Psoas muscle (tissue), 7 donors: ENCODE measurements at regions not wholly inside any gene's neighbourhood (a gene's known extent, or its start where the extent isn't known, plus 50 kb on each side); places are given as distances from the start of the nearest gene placed in this dataset.
"Not testable (repeated sequence)": the region's sequence is repeated elsewhere in the genome, so short reads cannot be mapped to it uniquely, and the experiment has no call there.

Experiments
- ATAC-seq, 4 donors: fragments of 200-7000 bp; cut with Tn5 transposase; one replicate each; pipeline ENCODE4 v1.9.1; 2020; ENCODE audit warnings: moderate library complexity in 3 of 4, mild to moderate bottlenecking in 2 of 4
- DNase-seq, 2 donors: peaks; one replicate each; pipeline ENCODE4 v3.0.0-alpha.2; 2020
- H3K27ac ChIP-seq: fragments of 200-600 bp; one replicate; pipeline ENCODE4 v1.8.0; 2022
- H3K27me3 ChIP-seq, 3 donors: fragments of 200-600 bp in 1 of 3; one replicate each; pipeline versions ENCODE4 v1.6.1 to v1.8.0; 2013 to 2022; ENCODE audit warnings: low read length in 2 of 3, mild to moderate bottlenecking in 2 of 3, moderate library complexity in 1 of 3; ENCODE audit not compliant: insufficient read depth in 3 of 3
- H3K36me3 ChIP-seq, 2 donors: fragments of 200-600 bp in 1 of 2; one replicate each; pipeline versions ENCODE4 v1.6.1 to v1.8.0; 2013 to 2022; ENCODE audit warnings: low read depth in 1 of 2, mild to moderate bottlenecking in 1 of 2, moderate library complexity in 1 of 2; ENCODE audit not compliant: insufficient read depth in 1 of 2
- H3K4me1 ChIP-seq: fragments of 200-600 bp; one replicate; pipeline ENCODE4 v1.8.0; 2022
- H3K4me3 ChIP-seq: fragments of 200-600 bp; one replicate; pipeline ENCODE4 v1.8.0; 2022; ENCODE audit warnings: mild to moderate bottlenecking
- H3K9me3 ChIP-seq: fragments of 200-600 bp; one replicate; pipeline ENCODE4 v1.8.0; 2022
- WGBS, 3 donors: extraction: QIAGEN DNeasy Blood & Tissue Kit; methylation state at CpG; one replicate each; pipeline versions ENCODE4 v1.1.6 to v1.1.7; 2013; 5-methylcytosine and 5-hydroxymethylcytosine counted together
- intact Hi-C, 2 donors: fragments of 100-400 bp; cut with DNase I; formaldehyde crosslinking; loops; one replicate each; pipeline versions ENCODE4 v1.11.0 to v1.14.2; 2022
- TF ChIP-seq, protein P1 (sequence below): fragments of 200-600 bp; IDR thresholded peaks from one replicate; pipeline ENCODE4 v1.8.0; 2022; ENCODE audit warnings: antibody characterized with exemption
- donor health status: healthy with polysubstance abuse.
- donor health status: DM: no; HTN: no; CAD: no; lungs with moderate emphysema.
- donor health status: Bipolar disorder and iron deficiency.
- donor health status: healthy.
- donor health status: DM: yes; HTN: yes; CAD: no.
- donor health status: DM: no; HTN: no; CAD: no.
- donor health status: DM: yes; HTN: yes; CAD: no.

DNA sequence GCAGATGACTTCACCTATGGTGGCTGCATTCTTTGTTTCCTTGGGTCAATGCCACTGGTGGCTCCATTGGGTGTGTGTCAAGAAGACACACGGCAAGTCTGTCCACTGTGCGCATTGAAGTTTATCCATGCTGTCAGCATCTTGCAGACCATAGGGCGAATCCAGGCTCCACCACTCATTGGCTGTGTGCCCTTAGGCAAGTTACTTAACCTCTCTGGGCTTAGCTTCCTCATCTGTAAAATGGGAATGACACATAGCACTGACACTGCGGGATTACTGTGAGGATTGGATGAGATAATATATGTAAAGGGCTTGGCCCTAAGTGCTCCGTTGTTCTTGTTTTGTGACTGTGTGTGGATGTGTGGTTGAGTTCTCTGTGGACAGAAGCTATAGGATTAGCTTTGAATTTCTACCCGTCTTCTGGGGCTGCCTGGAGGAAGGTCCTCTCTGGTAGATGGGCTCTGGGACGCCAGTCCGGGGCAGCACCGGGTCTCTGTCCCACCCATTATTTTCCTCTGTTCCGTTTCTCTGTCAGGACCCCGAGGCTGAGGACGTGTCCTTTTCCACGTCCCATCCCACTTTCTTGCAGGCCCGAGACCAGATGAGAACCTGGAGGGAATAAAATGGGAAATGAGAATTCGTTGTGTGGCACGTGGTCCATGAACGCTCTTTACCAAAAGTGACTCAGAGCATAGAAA is 178.4 kb downstream of the IRF8 start:
- WGBS, 3 donors: 81 to 90% (median 81%) methylated on average over 17 of the region's 17 CpGs
- TF ChIP-seq, protein P1, sequence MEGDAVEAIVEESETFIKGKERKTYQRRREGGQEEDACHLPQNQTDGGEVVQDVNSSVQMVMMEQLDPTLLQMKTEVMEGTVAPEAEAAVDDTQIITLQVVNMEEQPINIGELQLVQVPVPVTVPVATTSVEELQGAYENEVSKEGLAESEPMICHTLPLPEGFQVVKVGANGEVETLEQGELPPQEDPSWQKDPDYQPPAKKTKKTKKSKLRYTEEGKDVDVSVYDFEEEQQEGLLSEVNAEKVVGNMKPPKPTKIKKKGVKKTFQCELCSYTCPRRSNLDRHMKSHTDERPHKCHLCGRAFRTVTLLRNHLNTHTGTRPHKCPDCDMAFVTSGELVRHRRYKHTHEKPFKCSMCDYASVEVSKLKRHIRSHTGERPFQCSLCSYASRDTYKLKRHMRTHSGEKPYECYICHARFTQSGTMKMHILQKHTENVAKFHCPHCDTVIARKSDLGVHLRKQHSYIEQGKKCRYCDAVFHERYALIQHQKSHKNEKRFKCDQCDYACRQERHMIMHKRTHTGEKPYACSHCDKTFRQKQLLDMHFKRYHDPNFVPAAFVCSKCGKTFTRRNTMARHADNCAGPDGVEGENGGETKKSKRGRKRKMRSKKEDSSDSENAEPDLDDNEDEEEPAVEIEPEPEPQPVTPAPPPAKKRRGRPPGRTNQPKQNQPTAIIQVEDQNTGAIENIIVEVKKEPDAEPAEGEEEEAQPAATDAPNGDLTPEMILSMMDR: no peak
- intact Hi-C loops: no loop called here
- DNase-seq: no peak
- H3K27me3 ChIP-seq: peaks cover 0 to 51% (median 4%) of the 10 kb centered on the region in 3 donors
- no peak overlapping the region for H3K4me3 ChIP-seq
- no peaks in the 10 kb centered on the region for H3K4me1 ChIP-seq
- no peak for ATAC-seq
- no peaks in the 10 kb centered on the region for H3K9me3 ChIP-seq
- no peak overlapping the region for H3K27ac ChIP-seq
- H3K36me3 ChIP-seq: no peaks in the 10 kb centered on the region

DNA sequence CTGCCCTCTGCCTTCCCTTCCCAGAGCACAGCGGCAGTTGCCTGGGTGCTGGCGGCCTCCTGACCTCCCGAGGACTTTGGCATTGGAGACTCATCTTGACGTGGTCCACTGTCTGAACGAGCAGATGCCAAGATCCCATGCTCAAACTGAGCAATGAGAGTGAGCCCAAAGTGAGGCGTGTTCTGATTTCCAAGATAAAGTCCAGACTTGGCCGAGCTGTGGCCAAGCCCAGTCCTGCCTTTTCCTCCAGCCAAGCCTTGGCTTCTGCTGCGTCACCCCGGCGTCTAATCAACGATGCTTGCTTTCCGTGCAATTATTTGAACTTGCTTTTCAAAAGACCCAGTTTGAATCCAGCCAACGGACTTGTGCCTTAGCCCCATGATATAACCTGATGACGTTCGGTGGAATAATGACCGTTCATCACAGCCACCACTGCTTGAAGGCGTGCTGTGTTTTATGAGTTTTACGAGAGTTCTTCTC is 179.2 kb downstream of the IRF8 start:
- H3K9me3 ChIP-seq: no peaks in the 10 kb centered on the region
- DNase-seq: no peak
- no peaks in the 10 kb centered on the region for H3K4me1 ChIP-seq
- ATAC-seq: no peak
- 66 to 79% (median 68%) methylated on average over 18 of the region's 18 CpGs for WGBS, 3 donors
- H3K4me3 ChIP-seq: no peak overlapping the region
- TF ChIP-seq, protein P1: no peak
- H3K27ac ChIP-seq: no peak overlapping the region
- H3K27me3 ChIP-seq: peaks cover 0 to 50% (median 4%) of the 10 kb centered on the region in 3 donors
- intact Hi-C loops: no loop called here
- no peaks in the 10 kb centered on the region for H3K36me3 ChIP-seq

DNA sequence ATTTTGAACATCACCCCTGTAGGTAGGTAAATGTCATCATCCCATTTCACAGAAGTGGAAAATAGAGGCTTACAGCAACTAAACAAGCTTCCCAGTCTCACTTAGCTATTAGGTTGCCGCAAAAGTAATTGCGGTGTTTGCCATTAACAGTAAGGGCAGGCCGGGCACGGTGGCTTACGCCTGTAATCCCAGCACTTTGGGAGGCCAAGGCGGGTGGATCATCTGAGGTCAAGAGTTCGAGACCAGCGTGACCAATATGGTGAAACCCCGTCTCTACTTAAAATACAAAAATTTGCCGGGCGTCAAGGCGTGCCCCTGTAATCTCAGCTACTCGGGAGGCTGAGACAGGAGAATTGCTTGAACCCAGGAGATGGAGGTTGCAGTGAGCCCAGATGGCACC is 179.7 kb downstream of the IRF8 start:
- H3K4me3 ChIP-seq, H3K27ac ChIP-seq, ATAC-seq, H3K4me1 ChIP-seq, H3K36me3 ChIP-seq, intact Hi-C loops, H3K9me3 ChIP-seq, DNase-seq: not testable (repeated sequence)
- 73 to 77% (median 75%) methylated on average over 13 of the region's 13 CpGs for WGBS, 3 donors
- peaks cover 0 to 48% (median 4%) of the 10 kb centered on the region in 3 donors for H3K27me3 ChIP-seq

DNA sequence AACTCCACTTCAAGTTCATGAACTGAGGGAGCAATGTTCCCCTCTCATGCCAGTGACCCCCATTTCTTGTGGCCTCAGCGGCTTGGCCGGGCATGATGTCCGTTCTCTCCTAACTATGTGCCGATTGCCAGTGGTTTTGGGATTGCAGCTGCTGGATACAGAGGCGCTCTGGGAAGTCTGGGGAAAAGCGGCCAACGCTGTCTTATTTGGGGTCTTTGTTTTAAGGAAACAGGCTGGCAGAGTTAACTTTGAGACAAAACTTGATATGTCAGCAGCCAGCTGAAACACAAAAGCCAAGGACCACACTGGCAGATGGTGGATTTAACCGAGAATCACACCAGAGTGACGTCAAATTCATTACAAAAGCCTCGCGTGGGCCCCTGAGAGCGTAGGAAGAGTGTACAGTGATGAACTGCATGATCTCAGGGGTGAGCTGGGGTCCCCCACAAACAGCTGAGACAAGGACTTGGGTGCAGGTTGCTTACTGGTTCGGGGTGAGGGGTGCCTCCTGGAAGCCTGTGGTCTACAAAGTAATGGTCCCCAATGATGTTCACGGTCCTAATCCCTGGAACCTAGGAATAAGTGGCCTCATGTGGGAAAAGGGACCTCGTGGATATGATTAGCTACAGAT is 180.4 kb downstream of the IRF8 start:
- Histone ChIP-seq H3K4me1 (no peaks in the 10 kb centered on the region), H3K27me3 (peaks cover 0 to 46% (median 2%) of the 10 kb centered on the region in 3 donors), H3K9me3 (no peaks in the 10 kb centered on the region), H3K4me3 (no peak overlapping the region), H3K27ac (no peak overlapping the region), H3K36me3 (no peaks in the 10 kb centered on the region)
- WGBS, 3 donors: 43 to 57% (median 46%) methylated on average over 15 of the region's 15 CpGs
- no peak for ATAC-seq
- DNase-seq: no peak
- intact Hi-C loops: no loop called here
- TF ChIP-seq, protein P1: no peak

DNA sequence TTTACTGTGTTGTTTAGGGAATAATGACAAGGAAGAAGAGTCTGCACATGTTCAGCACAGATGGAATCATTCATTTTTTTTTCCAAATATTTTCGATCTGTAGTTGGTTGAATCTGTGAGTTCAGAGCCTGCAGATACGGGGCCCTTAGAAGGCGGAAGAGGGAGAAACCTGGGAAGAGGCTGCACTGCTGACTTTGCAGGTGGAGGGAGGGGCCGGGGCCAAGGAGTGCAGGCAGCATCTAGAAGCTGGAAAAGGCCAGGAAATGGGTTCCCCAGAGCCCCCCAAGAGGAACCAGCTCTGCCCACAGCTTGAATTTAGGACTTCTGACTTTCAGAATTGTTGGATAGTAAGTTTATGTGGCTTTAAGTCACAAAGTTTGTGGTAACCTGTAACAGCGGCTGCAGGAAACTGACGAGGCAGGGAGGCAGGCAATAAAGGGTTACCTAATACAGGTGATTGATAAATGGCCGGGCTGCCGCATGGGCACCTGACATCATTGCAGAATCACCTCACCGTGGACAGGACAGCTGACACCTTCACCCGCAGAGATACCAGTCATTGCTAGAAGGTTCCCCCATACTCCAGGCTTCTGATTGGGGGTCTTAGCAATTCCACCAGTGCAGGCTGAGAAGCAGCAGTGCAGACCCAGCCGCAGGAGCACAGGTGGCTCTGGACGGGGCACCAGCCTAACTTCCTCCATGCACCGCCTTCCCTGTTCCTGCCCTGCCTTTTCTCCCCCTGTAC is 181.3 kb downstream of the IRF8 start:
- DNase-seq: no peak

More for the DNA sequence above, 181.3 kb downstream of the IRF8 start:
- Histone ChIP-seq H3K9me3 (no peaks in the 10 kb centered on the region), H3K36me3 (no peaks in the 10 kb centered on the region), H3K4me1 (no peaks in the 10 kb centered on the region), H3K27me3 (peaks cover 0 to 49% (median 2%) of the 10 kb centered on the region in 3 donors), H3K27ac (no peak overlapping the region), H3K4me3 (no peak overlapping the region)
- ATAC-seq: no peak
- intact Hi-C loops: no loop called here
- TF ChIP-seq, protein P1: no peak
- 57 to 60% (median 58%) methylated on average over 13 of the region's 13 CpGs for WGBS, 3 donors
